T-helper 2 cell (primary cell): ENCODE measurements at regions not wholly inside any gene's neighbourhood (a gene's known extent, or its start where the extent isn't known, plus 50 kb on each side); places are given as distances from the start of the nearest gene placed in this dataset.

Source experiments
- DNase-seq, 5 experiments: peaks; one replicate each; pipeline versions ENCODE4 v3.0.0 to v3.0.0-alpha.2; 2012 to 2022

DNA sequence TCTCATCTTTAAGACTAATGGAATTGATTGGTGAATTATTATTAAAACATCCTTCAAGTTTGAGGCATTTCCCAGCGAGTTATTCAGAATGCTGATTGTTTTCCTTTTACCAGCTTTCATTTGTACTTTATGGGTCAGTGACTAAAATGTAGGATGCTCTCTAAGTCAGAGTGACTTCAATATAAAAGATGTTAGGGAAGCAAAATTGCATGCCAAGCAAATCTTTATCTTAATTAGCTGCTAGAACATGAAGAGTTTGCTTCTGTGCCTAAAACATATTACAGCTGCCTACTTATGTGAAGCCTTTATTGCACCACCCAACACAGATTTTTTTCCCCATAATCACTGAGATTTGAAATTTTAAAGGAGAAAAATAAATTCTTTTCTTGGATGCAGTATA is 79.8 kb upstream of the CYYR1 start:
- DNase-seq: no peak

DNA sequence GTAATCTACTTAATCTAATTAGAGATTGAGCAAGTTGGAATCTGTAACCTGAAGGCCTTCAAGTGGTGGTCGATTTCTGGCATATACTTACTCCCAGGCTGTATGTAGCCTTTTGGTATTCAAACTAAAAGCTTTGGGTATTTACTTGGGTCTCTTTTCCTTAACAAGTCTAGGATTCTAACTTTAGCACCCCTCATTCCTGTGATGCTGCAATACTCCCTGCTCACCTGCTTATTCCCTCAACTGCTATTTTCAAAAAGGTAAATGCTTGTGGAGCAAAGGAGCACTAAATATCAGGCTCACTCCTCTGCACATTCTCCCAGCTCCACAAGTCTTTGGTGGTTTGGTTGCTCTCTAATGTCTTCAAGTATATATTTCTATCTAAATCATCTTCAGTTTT is 68.0 kb upstream of the CYYR1 start:
- no peak for DNase-seq

- DNase-seq: no peak
Observed at GRCh38 chr21:26637201-26637745, 64.2 kb upstream of the CYYR1 start.

DNA sequence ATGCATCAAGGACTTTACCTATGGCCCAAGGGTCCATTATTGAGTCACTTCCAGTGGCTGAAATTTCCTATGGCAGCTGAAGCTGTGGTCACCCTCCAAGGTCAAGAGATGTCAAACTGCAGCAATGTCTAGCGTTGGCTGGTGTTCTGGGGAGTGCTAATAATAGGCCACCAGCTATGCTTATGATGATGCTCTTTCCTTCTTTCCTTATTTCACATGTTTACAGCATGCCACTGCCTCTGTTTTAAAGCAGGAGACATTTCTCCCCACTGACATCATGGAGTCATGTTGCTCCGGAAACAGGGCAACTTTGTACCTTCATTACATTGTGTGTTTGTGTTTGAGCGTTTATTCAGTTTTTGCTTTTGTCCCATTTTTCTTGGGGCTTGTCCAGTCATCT is 62.6 kb upstream of the CYYR1 start:
- no peak for DNase-seq

- no peak for DNase-seq
Observed at GRCh38 chr21:26632691-26633090, 59.6 kb upstream of the CYYR1 start.

DNA sequence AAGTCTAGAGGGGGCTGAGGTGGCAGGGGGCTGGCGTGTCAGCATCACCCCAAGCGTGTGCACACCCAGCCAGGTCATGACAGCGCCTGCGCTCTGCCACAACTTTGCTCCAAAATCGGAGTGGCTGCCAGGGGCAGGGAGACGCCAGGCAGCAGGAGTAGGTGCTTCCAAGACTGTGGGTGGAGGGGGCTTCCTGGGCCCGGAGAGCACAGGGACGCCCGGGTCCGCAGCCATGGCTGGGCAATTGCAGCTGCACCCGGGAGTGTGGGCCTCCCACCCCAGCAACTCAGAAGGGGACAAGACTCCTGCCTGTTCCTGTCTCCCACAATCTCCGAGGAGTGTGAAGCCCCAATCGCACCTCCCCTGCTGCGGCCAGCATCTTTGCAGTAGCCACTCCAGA is 53.1 kb upstream of the CYYR1 start:
- DNase-seq: no peak

DNA sequence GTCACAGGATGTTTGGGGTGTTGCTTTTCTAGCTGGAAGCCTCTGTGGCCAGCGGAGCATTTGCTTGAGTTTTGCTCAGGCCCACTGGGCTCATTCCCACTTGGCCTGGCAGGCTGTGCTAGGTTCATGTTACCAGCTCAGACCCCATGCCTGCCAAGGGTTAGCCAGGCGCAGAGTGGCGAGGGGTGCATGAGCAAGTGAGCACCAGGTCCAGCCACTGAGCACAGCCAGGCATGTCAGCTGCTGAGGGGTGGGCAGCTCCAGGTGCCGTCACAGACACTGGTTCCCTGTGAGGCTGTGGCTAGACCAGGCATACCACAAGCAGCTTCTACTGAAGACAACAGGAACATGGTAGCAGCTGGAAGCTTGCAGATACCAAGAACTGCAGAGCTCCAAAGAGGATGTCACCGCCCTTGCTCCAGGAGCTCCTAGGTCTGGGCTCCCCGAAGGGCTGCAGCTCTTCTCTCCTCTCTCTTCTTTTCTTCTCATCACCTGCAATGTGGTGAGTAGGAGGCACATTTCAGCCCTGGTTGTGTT is 52.0 kb upstream of the CYYR1 start:
- no peak for DNase-seq
